EL (cell line): ENCODE measurements at regions not wholly inside any gene's neighbourhood (a gene's known extent, or its start where the extent isn't known, plus 50 kb on each side); places are given as distances from the start of the nearest gene placed in this dataset.
"Not testable (repeated sequence)": the region's sequence is repeated elsewhere in the genome, so short reads cannot be mapped to it uniquely, and the experiment has no call there.

Experiments used
- DNase-seq: peaks from one replicate; pipeline ENCODE4 v3.0.0-alpha.2; 2016

- not testable (repeated sequence) for DNase-seq
These were observed 301.2 kb downstream of the CCDC74A start for GRCh38 chr2:131828633-131829455.

GRCh38 chr2:131829456-131830241 lies 302.0 kb downstream of the CCDC74A start:
- DNase-seq: not testable (repeated sequence)

GRCh38 chr2:131830242-131830945 lies 302.7 kb downstream of the CCDC74A start:
- DNase-seq: not testable (repeated sequence)

GRCh38 chr2:131830946-131831310 lies 303.2 kb downstream of the CCDC74A start:
- not testable (repeated sequence) for DNase-seq

- DNase-seq: not testable (repeated sequence)
These were observed 303.9 kb downstream of the CCDC74A start for GRCh38 chr2:131831450-131832208.

GRCh38 chr2:131832209-131832780 lies 304.6 kb downstream of the CCDC74A start:
- not testable (repeated sequence) for DNase-seq

GRCh38 chr2:131832917-131833316 lies 305.2 kb downstream of the CCDC74A start:
- DNase-seq: not testable (repeated sequence)

- not testable (repeated sequence) for DNase-seq
These were observed 305.9 kb downstream of the CCDC74A start for GRCh38 chr2:131833367-131834202.

- DNase-seq: not testable (repeated sequence)
These were observed 306.7 kb downstream of the CCDC74A start for GRCh38 chr2:131834203-131835020.

GRCh38 chr2:131835022-131835421 lies 307.3 kb downstream of the CCDC74A start:
- DNase-seq: not testable (repeated sequence)

GRCh38 chr2:131835621-131836091 lies 308.0 kb downstream of the CCDC74A start:
- DNase-seq: no peak

GRCh38 chr2:131836116-131836515 lies 308.4 kb downstream of the CCDC74A start:
- DNase-seq: not testable (repeated sequence)

- DNase-seq: not testable (repeated sequence)
These were observed 316.4 kb downstream of the CCDC74A start for GRCh38 chr2:131844044-131844443.

GRCh38 chr2:131856202-131856601 lies 305.6 kb downstream of the ANKRD30BL start:
- DNase-seq: not testable (repeated sequence)

- not testable (repeated sequence) for DNase-seq
These were observed 303.6 kb downstream of the ANKRD30BL start for GRCh38 chr2:131858197-131858596.
